Fibroblast of skin of abdomen (primary cell): ENCODE measurements at regions not wholly inside any gene's neighbourhood (a gene's known extent, or its start where the extent isn't known, plus 50 kb on each side); places are given as distances from the start of the nearest gene placed in this dataset.
A peak's percentile ranks its signal among the peaks of the same experiment; 100 is the strongest.
"Not testable (repeated sequence)": the region's sequence is repeated elsewhere in the genome, so short reads cannot be mapped to it uniquely, and the experiment has no call there.

Source experiments
- DNase-seq: peaks from one replicate; pipeline ENCODE4 v3.0.0-alpha.2; 2013

GRCh38 chr6:134452906-134453305 is 135.0 kb upstream of the SGK1 start:
- DNase-seq, result no peak

GRCh38 chr6:134451529-134451928 is 133.6 kb upstream of the SGK1 start:
- DNase-seq, result no peak

DNA sequence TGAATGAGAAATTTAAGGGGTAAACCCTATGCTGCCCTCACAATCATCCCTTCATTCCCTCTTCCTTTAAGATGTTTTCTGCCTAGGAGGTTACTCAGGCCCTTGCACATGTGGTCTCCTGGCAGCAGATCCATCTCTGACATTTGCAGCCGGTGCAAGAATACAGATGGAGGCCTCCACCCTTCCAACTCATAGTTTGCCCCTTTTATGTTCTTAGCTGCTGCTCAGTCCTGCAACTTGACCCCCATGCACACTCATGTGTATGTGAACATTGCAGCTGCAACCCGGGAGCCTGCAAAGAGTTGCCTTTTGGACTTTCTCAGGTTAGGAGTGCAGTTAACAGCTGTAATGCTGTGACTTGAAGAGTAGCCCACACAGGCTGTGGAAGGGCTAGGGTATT is 131.9 kb upstream of the SGK1 start:
- peak; percentile 37 for DNase-seq

DNA sequence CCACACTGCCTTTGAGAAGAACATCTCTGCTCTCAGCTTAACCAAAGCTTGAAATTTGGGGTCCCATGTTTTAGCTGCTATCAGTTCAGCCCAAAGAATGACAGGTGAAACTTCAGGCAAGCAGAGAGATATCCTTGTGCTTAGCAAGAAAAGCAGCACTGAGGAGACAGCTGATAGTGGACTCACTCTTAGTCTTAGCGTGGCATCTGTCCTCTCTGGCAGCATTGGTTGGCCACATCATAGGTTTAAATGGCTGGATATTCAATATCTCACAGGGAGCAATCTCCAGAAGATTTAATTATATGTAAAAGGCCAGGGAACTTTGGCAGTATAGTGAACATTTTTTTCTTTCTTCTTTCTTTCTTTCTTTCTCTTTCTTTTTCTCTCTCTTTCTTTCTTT is 131.1 kb upstream of the SGK1 start:
- no peak for DNase-seq

DNA sequence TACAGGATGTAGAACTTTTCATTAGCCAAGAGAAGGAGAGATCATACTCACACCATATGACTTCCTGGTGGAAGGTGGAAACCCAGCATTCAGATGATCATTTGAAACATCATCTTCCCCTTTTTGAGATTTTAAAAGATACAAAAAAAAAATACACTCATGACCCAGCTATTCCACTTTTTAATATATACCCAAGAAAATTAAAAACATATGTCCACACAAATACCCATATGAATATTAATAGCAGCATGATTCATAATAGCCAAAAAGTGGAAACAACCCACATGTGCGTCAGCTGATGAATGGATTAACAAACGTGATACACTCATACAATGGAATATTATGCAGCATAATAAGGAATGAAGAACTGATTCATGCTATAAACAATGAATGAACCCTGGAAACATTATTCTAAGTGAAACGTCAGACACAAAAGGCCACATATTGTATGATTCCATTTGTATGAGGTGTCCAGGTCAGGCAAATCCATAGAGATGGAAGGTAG is 130.0 kb upstream of the SGK1 start:
- DNase-seq, result peak; percentile 96

GRCh38 chr6:134447423-134447822 is 129.5 kb upstream of the SGK1 start:
- peak; percentile 50 for DNase-seq

DNA sequence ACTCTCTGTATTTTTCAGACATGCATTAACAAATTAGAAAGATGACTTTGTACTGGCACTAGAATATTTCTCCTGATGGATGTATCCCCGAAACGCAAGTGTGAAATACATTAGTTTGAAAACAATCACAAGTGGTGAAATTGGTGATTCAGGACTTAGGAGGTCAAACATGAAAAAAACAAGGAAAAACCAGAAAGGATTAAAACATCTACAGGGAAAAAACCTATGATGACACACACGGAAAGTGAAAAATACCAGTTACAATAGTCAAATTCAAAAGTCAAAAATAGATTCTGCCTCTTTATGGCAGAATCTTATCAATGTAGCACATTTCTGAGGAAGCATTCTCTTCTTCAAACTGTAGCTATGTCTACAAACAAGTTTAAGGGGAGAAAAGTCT is 129.0 kb upstream of the SGK1 start:
- peak; percentile 57 for DNase-seq

DNA sequence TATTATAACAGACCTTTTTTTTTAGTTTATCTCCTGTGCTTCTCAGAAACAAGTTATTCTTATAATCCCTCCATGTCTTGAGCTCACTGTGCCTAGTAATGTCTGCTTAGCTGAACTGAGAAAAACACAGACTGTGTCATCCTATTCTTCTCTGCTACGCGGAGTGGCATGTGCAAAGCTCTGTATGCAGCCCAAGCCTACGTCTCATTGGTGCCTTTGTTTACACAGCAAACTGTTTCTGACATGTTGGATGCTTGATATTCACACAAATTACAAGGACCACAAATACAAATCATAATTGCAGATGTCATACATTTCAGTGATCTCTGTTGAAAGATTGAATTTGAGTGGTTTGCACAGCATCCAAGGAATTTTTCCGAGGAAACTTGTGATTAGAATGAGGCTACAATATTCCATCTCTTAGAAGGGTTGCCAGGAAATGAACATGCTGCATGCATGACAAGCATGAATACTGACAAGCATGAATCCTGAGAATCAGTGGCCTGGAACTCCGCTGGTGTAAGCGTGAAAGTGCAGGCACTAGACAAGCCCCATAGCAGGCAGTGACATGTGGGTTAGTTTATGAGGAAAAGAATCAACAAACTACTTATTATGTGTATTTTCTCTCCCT is 128.4 kb upstream of the SGK1 start:
- peak; percentile 89 for DNase-seq

DNA sequence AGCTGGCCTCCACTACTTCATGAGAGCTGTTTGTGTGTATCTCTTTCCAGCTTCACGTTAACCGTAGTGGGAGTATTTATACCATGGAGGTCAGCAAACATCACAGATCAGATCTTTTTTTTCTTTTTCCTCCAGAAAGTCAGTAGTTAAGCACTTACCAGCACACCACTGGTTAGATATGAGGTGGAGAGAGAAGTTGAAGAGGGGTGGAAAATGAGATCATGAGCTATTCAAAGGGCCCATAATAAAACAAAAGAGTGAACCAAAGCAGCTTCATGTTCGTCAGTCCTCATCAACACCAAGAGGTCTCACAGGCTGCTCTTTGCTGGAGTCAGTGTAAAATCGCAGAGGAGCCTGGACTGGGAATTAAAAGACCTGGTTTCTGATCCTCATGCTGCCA is 125.1 kb upstream of the SGK1 start:
- no peak for DNase-seq

GRCh38 chr6:134442073-134442472 is 124.2 kb upstream of the SGK1 start:
- no peak for DNase-seq

DNA sequence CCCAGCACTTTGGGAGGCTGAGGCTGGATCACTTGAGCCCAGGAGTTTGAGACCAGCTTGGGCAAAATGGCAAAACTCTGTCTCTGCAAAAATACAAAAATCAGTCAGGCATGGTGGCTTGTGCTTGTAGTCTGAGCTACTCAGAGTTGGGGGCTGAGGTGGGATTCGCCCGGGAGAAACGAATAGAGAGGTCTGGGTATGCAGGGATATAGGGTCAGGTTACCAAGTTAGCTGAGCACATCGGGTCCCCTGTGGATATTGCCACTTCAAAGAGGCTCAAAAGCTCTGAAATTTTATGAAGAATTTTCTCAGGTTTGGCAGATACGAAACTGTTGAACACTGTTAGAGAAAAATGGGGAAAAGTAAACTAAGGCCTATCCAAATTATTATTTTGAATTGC is 120.9 kb upstream of the SGK1 start:
- no peak for DNase-seq

GRCh38 chr6:134437376-134437775 is 119.5 kb upstream of the SGK1 start:
- no peak for DNase-seq

- no peak for DNase-seq
Measured at GRCh38 chr6:134436950-134437349, 119.0 kb upstream of the SGK1 start.

GRCh38 chr6:134436281-134436815 is 118.4 kb upstream of the SGK1 start:
- DNase-seq, result peak; percentile 95

- no peak for DNase-seq
Measured at GRCh38 chr6:134435814-134436280, 117.9 kb upstream of the SGK1 start.

DNA sequence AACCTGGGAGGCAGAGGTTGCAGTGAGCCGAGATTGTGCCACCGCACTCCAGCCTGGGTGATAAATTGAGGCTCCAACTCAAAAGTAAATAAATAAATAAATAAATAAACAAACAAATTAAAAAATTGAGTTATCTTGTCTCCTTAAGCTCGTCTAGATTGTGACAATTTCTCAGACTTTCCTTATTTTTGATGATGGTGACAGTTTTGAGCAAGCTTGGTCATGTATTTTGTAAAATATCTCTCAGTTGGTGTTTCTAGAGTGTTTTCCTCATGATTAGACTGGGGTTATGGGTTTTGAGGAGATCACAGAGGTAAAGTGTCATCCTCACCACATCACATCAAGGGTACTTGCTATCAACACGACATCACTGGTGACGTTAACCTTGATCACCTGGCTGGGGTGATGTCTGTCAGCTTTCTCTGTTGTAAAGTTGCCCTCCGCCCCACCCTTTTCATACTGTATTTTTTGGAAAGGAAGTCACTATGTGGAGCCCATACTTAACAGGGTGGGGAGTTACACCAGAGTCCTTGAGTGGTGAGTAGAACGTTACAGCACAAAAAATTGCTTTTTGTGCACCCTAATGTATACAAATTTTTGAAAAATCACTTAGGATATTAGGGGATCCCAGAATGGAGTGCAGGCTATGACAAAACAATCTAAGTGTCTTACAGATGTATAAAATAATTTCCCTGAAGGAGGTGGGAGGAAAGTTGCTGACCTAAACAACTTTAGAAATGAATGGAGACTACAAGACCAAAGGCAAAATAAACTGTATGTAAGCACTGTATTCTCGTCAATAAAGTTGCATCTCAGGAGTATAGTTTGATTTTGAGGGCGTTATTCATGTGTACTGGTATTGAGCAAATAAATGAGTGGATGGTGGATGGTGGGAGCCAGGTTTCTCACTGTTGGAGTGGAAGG is 116.4 kb upstream of the SGK1 start:
- no peak for DNase-seq

- no peak for DNase-seq
Measured at GRCh38 chr6:134432036-134432435, 114.1 kb upstream of the SGK1 start.

DNA sequence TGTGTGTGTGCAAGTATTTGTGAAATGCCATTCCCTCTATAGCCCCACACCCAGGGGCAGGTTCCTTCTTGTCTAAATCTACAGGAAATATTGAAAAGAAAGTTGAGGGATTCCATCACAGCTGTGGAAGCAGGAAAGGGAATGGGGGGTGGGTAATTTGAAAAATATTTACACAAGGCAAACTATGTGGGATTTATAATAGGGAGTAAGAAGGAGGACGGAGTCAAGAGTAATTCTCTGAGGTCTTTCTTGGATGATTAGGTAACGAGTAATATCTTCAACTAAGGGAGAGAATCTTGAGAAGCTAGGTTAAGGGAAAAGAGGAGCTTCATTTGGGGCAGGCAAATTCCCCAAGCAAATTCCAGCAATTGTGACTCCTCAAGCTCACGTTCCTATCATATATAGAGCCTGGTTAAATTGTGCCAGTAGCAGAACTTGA is 113.5 kb upstream of the SGK1 start:
- DNase-seq, result peak; percentile 87

DNA sequence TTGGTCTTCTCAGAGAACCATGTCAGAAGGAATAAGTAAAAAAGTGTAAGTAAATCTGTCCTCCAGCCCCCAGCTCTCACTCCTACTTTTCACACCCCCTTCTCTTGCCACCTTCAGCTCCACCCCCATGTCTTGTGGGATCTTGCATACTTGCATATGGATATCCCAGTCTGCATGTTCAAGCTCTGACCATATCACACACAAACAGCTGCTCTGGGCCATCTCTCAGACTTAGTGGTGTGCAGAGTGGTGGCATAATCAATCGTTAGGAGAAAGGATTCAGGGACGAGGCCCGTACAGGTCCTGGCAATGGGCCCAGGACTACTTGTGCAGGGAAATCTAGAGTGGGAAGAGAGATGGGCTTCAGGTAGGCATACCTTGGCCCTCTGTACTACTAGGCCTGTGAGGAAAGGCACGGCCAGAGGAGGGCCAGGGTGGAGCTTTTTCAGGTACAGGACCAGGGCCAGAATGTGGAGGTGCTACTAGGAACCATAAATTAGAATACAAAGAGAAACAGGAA is 112.0 kb upstream of the SGK1 start:
- DNase-seq, result no peak

- DNase-seq, result no peak
Measured at GRCh38 chr6:134427721-134428120, 109.8 kb upstream of the SGK1 start.

GRCh38 chr6:134426623-134427022 is 108.7 kb upstream of the SGK1 start:
- DNase-seq, result no peak

GRCh38 chr6:134425917-134426316 is 108.0 kb upstream of the SGK1 start:
- not testable (repeated sequence) for DNase-seq

DNA sequence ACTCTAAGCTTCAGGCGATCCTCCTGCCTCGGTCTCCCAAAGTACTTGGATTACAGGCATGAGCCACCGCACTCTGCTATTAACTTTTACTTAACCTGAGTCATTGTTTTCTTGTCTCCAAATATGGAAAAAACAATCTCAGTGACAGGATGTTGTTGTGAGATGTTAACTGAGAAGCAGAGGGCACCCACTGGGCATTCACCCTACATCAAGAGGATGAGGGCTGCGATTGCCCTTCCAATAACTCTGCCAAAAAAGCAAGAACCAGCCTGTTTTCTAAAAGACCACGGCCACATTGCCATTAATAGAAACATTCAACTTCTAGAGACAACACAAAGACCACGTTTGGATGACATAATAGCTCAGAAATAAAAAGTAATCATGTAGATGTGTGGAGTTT is 107.6 kb upstream of the SGK1 start:
- DNase-seq, result no peak
